ENCODE measurements at regions not wholly inside any gene's neighbourhood (a gene's known extent, or its start where the extent isn't known, plus 50 kb on each side); places are given as distances from the start of the nearest gene placed in this dataset.

DNA sequence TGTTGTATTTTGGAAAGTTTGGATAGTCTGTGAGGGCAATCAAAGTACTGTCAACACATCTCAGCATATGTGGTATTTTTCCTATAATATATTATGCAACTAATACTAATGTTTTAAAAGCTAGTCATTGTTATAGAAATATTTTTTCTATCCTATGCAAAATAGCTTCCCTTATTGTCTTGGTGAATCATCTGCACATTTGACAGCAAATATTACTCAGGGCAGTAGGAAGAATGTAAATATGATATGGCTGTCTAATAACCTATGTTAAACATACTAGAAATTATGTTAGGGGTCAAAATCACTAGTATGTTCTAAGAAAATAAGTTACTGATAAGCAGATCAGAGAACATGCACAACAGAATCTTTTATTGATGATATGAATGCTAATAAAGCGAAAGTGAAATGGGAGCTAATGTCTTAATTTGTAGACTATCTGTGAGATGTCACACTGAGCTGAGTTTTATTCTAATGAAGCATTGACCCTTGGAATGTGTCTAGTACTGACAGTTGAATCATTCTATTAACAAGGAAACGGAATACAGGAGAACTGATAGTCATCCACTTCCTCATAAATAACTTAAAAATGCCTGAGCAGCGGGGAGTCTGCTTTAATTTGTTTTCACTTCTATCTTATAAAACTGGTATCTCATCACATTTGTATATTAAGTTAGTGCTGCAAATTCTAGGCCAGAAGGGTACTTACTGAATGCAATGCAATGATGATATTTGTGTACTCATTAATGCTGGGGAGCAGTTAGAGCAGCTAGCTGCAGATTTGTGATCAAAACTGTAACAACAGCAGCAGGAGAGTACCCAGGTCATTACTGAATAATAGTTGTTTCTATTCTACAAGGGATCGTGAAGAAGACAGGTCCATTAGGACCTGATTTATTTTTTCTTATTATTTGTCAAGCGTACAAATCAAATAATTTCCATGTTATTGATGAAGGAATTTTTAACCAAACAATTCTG, 440.3 kb upstream of the AADAT start:
- no peaks in the 10 kb centered on the region for H3K36me3 ChIP-seq
- H3K27me3 ChIP-seq = no peaks in the 10 kb centered on the region
- no peak overlapping the region for H3K4me3 ChIP-seq (ENCODE audit: low read depth, low read length)
- H3K9me3 ChIP-seq = no peaks in the 10 kb centered on the region
- DNase-seq = no peak
- H3K4me1 ChIP-seq = no peaks in the 10 kb centered on the region
- TF ChIP-seq, protein P1, sequence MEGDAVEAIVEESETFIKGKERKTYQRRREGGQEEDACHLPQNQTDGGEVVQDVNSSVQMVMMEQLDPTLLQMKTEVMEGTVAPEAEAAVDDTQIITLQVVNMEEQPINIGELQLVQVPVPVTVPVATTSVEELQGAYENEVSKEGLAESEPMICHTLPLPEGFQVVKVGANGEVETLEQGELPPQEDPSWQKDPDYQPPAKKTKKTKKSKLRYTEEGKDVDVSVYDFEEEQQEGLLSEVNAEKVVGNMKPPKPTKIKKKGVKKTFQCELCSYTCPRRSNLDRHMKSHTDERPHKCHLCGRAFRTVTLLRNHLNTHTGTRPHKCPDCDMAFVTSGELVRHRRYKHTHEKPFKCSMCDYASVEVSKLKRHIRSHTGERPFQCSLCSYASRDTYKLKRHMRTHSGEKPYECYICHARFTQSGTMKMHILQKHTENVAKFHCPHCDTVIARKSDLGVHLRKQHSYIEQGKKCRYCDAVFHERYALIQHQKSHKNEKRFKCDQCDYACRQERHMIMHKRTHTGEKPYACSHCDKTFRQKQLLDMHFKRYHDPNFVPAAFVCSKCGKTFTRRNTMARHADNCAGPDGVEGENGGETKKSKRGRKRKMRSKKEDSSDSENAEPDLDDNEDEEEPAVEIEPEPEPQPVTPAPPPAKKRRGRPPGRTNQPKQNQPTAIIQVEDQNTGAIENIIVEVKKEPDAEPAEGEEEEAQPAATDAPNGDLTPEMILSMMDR (IDR thresholded peaks at IDR 0.05; ENCODE audit: low read depth, low read length) = no peak

DNA sequence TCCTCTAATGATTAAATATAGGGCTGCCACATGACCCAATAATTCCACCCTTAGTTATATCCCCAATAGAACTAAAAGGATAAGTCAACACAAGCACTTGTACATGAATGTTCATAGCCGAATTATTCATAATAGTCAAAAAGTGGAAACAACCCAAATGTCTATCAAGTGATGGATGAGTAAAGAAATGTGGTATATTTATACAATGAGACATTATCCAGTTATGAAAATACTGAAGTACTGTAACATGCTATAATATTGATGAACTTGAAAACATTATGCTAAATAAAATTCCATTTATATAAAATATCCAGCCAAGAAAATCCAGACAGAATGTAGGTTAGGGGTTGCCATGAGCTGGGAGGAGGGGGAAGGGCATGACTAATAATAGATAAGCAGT, 436.7 kb upstream of the AADAT start:
- H3K9me3 ChIP-seq = no peaks in the 10 kb centered on the region
- DNase-seq = no peak
- no peaks in the 10 kb centered on the region for H3K27me3 ChIP-seq
- H3K4me1 ChIP-seq = no peaks in the 10 kb centered on the region
- H3K4me3 ChIP-seq (ENCODE audit: low read depth, low read length) = no peak overlapping the region
- TF ChIP-seq, protein P1 (IDR thresholded peaks at IDR 0.05; ENCODE audit: low read depth, low read length) = no peak
- H3K36me3 ChIP-seq = no peaks in the 10 kb centered on the region

DNA sequence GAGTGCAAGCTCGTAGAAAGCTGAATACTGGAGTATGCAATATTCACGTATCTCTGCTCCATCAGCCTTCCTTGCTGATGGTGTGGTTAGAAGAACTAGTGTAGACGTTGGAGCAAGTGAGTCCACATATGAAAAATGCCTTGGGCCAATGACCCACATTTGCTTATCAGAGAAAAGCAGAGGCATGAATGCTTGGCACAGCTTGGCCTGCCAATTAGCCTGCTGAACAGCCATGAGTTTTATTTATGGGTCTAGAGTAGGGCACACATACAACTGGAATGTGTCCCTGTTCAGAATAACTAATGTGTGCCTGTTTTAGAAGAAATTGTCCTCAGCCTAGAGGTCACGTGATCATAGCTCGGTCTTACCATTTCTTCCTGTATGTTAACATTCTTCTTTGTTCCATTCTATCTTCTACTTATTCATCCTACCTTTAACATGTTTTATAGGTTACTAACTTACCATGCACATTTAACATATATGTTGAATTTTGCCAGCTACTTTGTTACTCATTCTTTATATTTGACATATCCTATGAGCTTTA, 432.7 kb upstream of the AADAT start:
- no peaks in the 10 kb centered on the region for H3K4me1 ChIP-seq
- no peak overlapping the region for H3K4me3 ChIP-seq (ENCODE audit: low read depth, low read length)
- no peaks in the 10 kb centered on the region for H3K27me3 ChIP-seq
- no peaks in the 10 kb centered on the region for H3K36me3 ChIP-seq
- H3K9me3 ChIP-seq = no peaks in the 10 kb centered on the region
- no peak for DNase-seq
- TF ChIP-seq, protein P1 (IDR thresholded peaks at IDR 0.05; ENCODE audit: low read depth, low read length) = no peak

DNA sequence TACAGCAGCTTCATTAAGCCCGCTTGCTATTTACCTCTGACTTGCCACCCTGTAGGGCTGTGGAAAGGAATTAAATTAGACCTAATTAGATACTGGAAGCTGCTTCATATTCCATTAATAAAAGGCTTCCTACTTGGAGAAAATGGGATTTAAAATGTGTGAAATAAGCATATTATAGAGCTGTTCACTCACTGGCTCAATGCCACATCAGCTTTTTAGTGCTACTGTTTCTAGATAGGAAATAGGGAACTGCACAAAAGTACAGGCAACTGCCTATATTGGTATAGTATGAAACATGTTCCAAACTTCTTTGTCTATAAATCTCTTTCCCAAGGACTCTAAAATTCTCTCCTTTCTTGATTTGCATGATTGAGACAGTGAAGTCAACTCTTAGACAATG, 407.9 kb upstream of the AADAT start:
- no peaks in the 10 kb centered on the region for H3K27me3 ChIP-seq
- TF ChIP-seq, protein P1 (IDR thresholded peaks at IDR 0.05; ENCODE audit: low read depth, low read length) = no peak
- peak overlapping the region; percentile 56 for H3K4me3 ChIP-seq (ENCODE audit: low read depth, low read length)
- H3K9me3 ChIP-seq = no peaks in the 10 kb centered on the region
- no peaks in the 10 kb centered on the region for H3K4me1 ChIP-seq
- no peaks in the 10 kb centered on the region for H3K36me3 ChIP-seq
- DNase-seq = no peak

DNA sequence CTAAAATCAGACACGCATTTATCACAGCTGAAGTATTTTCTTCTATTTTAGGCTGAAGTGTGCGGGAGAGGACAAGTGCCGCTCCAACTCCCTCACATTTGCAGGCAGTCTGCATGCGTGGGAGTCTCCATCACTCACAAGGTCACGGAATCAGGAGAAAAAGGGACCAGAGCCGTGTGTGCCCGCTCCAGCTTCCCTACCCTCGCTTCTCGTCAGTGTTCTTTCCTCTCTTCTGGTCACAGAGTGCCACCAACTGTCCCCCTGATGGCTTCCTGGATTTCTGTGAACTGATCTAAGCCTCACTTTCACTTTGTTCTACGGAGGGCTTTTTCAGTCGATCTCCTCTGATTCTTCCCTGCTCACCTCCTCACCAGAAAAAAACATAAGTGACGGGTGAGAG, 407.4 kb upstream of the AADAT start:
- DNase-seq = peak; percentile 8
- no peaks in the 10 kb centered on the region for H3K36me3 ChIP-seq
- H3K9me3 ChIP-seq = no peaks in the 10 kb centered on the region
- no peaks in the 10 kb centered on the region for H3K27me3 ChIP-seq
- peak overlapping the region; percentile 56 for H3K4me3 ChIP-seq (ENCODE audit: low read depth, low read length)
- TF ChIP-seq, protein P1 (IDR thresholded peaks at IDR 0.05; ENCODE audit: low read depth, low read length) = 0 out of 2 replicates have a peak, but pooled peaks have one; percentile 3
- no peaks in the 10 kb centered on the region for H3K4me1 ChIP-seq

DNA sequence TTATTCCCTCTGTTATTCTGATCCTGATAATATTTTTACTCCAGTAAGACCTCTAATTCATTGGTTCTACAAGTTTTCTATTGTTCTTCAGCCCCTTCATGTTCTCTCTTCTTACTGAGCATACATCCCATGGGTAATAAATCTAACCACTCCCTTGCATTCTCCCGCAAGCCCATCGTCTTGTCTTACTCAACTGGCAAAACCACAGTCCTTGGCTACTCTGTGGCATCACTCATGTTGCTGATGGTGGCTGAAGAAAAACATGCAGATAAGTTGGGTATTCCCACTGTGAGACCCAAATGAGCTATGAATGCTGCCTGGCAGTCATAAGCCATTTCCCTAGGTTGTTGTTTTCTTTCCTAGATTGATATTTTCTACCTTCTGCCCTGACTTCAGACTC, 402.2 kb upstream of the AADAT start:
- Histone ChIP-seq H3K27me3 (no peaks in the 10 kb centered on the region), H3K36me3 (no peaks in the 10 kb centered on the region), H3K9me3 (no peaks in the 10 kb centered on the region), H3K4me1 (no peaks in the 10 kb centered on the region), H3K4me3 (ENCODE audit: low read depth, low read length) (no peak overlapping the region)
- TF ChIP-seq, protein P1 (IDR thresholded peaks at IDR 0.05; ENCODE audit: low read depth, low read length) = no peak
- DNase-seq = no peak
